Anterior cingulate cortex (tissue), 58 donors: ENCODE measurements at regions not wholly inside any gene's neighbourhood (a gene's known extent, or its start where the extent isn't known, plus 50 kb on each side); places are given as distances from the start of the nearest gene placed in this dataset.

Source experiments
- DNase-seq, 58 donors: peaks; one replicate each; lab custom pipeline; 2025; lab: John Stamatoyannopoulos, UW

DNA sequence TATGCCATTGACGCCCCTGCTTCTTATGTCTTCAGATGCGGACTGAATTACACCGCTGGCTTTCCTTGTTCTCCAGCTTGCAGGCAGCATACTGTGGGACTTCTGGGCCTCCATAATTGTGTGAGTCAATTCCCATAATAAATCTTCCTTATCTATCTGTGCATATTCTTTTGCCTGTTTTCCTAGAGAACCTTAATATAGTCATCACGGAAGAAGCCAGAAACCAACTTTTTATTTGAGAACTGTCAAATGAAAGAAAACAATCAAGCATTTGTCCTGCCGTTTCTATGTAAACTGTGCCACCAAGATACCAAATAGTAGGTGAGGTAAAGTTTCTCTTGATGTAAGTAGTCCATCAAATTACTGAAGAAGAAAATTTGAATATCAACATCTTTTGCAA is 51.8 kb upstream of the B3GALNT1 start:
- no peak for DNase-seq

DNA sequence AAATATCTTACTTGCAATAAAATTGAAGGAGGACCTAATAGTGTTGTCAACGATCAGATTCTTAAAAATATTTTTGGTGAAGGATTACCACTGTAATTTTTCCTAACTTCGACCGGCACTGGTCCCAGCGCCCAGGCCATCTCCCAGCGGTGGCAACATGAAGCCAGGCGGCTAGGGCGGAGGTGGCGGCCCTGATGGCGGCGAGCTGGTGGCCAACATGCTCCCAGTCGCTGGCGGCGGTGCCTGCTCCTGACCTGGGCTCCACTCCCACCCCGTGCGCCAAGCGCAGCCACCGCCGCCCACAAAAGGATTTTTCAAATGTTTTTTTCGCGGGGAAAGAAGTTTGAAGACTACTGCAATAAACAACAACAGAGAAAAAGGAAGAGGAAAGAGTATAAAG is 56.5 kb upstream of the B3GALNT1 start:
- no peak for DNase-seq

DNA sequence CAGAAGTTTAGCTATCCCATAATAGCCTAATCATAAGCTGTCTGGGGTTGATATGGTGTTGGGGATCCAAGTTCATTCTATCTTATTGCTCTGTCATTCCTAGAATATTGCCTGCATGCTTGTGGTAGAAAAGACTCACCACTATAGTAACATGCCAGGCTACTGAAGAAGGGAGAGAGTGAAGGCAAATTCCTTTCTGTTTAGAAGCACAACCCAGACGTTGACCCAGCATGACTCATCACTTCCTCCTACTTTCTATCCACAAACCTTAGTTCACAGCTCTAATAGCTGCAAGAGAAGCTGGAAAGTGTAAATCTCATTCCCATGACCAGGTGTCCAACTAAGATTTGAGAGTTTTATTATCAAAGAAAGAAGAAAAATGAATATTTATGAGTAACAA is 57.8 kb upstream of the NMD3 start:
- DNase-seq = no peak

DNA sequence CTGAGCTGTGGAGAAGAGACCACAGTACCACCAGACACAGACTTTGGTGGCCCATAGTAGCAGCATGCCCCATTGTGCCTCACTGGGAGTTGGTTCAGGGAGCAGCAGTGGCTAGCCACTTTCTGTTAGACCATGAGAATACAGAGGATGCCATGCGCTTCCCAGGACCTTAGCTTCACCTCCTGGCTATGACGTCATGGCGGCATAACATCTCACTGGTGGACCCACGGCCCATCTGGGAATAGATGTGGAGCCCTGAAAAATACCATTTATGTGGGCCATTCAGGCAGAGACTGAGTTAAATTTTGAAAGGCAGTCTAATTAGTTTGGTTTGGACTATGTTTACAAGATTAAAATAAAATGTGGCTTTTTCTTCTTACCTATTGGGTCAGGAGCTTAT is 55.1 kb upstream of the NMD3 start:
- DNase-seq = no peak

DNA sequence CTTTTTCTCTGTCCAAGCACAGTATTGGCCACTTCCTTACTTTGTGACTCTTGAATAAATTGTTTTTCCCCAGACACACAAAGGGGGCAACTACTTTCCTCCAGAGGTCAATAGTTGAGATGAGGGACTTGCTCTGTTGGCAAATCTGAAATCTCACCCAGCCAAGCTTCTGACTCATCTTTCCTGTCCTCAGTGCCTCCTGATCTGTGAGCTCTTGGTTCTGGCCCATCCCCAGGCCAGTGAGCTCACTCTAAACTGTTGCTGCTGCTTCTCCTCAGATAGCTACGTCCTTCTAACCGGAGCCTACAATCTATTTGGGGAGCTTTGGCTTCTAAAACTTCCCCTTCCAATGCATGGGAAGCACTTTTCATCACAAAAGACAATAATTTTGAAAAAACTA is 50.0 kb upstream of the NMD3 start:
- peak in 2 of 58 donors; percentile 3 to 6 for DNase-seq
